Activated B cell treated with CpG ODN at 0.5 μM for 24 hours (primary cell): ENCODE measurements at regions not wholly inside any gene's neighbourhood (a gene's known extent, or its start where the extent isn't known, plus 50 kb on each side); places are given as distances from the start of the nearest gene placed in this dataset.

Experiments used
- ATAC-seq: fragments of 200-7000 bp; cut with Tn5 transposase; one replicate; pipeline ENCODE4 v1.10.0; 2021; ENCODE audit warnings: low read depth, mild to moderate bottlenecking, moderate library complexity
- CTCF ChIA-PET: fragments of 350-600 bp; sonication (Branson Sonifier 250); formaldehyde crosslinking; loops from one replicate; lab custom pipeline; 2021; ENCODE audit warnings: antibody characterized with exemption; lab: Charles Lee
- POLR2A ChIA-PET: fragments of 350-600 bp; sonication (Branson Sonifier 250); formaldehyde crosslinking; loops from one replicate; lab custom pipeline; 2021; ENCODE audit warnings: antibody characterized with exemption; lab: Charles Lee
- DNase-seq: peaks from one replicate; pipeline ENCODE4 v3.0.0; 2022
- H3K27ac Mint-ChIP-seq: one replicate; pipeline ENCODE4 v1.8.0; 2020; ENCODE audit warnings: mixed read lengths
- H3K27me3 Mint-ChIP-seq: one replicate; pipeline ENCODE4 v1.8.0; 2021; ENCODE audit warnings: mixed read lengths
- H3K36me3 Mint-ChIP-seq: one replicate; pipeline ENCODE4 v1.8.0; 2021; ENCODE audit warnings: low read depth, mixed read lengths
- H3K4me1 Mint-ChIP-seq: one replicate; pipeline ENCODE4 v1.8.0; 2021; ENCODE audit warnings: mixed read lengths
- H3K4me3 Mint-ChIP-seq: one replicate; pipeline ENCODE4 v1.8.0; 2020; ENCODE audit warnings: mild to moderate bottlenecking, mixed read lengths
- H3K9me3 Mint-ChIP-seq: one replicate; pipeline ENCODE4 v1.8.0; 2020; ENCODE audit warnings: mixed read lengths
- CTCF ChIP-seq: fragments of 200-600 bp; IDR thresholded peaks from one replicate; pipeline ENCODE4 v1.8.0; 2022; ENCODE audit warnings: antibody characterized with exemption, mild to moderate bottlenecking
- intact Hi-C: fragments of 100-400 bp; cut with micrococcal nuclease; formaldehyde crosslinking; loops from one replicate; pipeline ENCODE4 v1.15.1; 2024

GRCh38 chr4:56261027-56261426 lies 126.3 kb downstream of the AASDH start:
- no peaks in the 10 kb centered on the region for H3K36me3 Mint-ChIP-seq
- ChIA-PET POLR2A (no interaction called here), CTCF (no interaction called here)
- TF ChIP-seq CTCF: no peak
- H3K27me3 Mint-ChIP-seq: no peaks in the 10 kb centered on the region
- no peak overlapping the region for H3K27ac Mint-ChIP-seq
- no peak for ATAC-seq
- no peak for DNase-seq
- H3K9me3 Mint-ChIP-seq: peaks cover 14% of the 10 kb centered on the region
- peaks cover 6% of the 10 kb centered on the region for H3K4me1 Mint-ChIP-seq
- no peak overlapping the region for H3K4me3 Mint-ChIP-seq
- intact Hi-C loops: no loop called here

GRCh38 chr4:56260320-56260719 lies 127.0 kb downstream of the AASDH start:
- no peak overlapping the region for H3K4me3 Mint-ChIP-seq
- peaks cover 6% of the 10 kb centered on the region for H3K4me1 Mint-ChIP-seq
- DNase-seq (no peak), ATAC-seq (no peak)
- intact Hi-C loops: no loop called here
- no peak overlapping the region for H3K27ac Mint-ChIP-seq
- no peaks in the 10 kb centered on the region for H3K27me3 Mint-ChIP-seq
- TF ChIP-seq CTCF: no peak
- CTCF ChIA-PET: no interaction called here
- peaks cover 14% of the 10 kb centered on the region for H3K9me3 Mint-ChIP-seq
- no peaks in the 10 kb centered on the region for H3K36me3 Mint-ChIP-seq
- POLR2A ChIA-PET: no interaction called here

GRCh38 chr4:56259655-56260054 lies 127.6 kb downstream of the AASDH start:
- ATAC-seq (no peak), DNase-seq (no peak)
- no peak for TF ChIP-seq CTCF
- POLR2A ChIA-PET: no interaction called here
- CTCF ChIA-PET: no interaction called here
- Mint-ChIP-seq H3K4me3 (no peak overlapping the region), H3K36me3 (no peaks in the 10 kb centered on the region), H3K9me3 (peaks cover 14% of the 10 kb centered on the region), H3K27me3 (no peaks in the 10 kb centered on the region), H3K4me1 (peaks cover 6% of the 10 kb centered on the region), H3K27ac (no peak overlapping the region)
- intact Hi-C loops: no loop called here

- ChIA-PET POLR2A (no interaction called here), CTCF (no interaction called here)
- H3K27me3 Mint-ChIP-seq: no peaks in the 10 kb centered on the region
These were observed 131.5 kb downstream of the AASDH start for GRCh38 chr4:56255820-56256219.

GRCh38 chr4:56253666-56254305 lies 133.5 kb downstream of the AASDH start:
- Mint-ChIP-seq H3K36me3 (no peaks in the 10 kb centered on the region), H3K9me3 (no peaks in the 10 kb centered on the region), H3K27ac (no peak overlapping the region), H3K4me3 (no peak overlapping the region), H3K4me1 (no peaks in the 10 kb centered on the region), H3K27me3 (no peaks in the 10 kb centered on the region)
- ATAC-seq (no peak), DNase-seq (no peak)
- TF ChIP-seq CTCF: no peak
- intact Hi-C loops: no loop called here
- CTCF ChIA-PET: no interaction called here
- POLR2A ChIA-PET: no interaction called here

More at GRCh38 chr4:56255820-56256219, 131.5 kb downstream of the AASDH start:
- Mint-ChIP-seq H3K4me1 (peaks cover 2% of the 10 kb centered on the region), H3K27ac (no peak overlapping the region), H3K4me3 (no peak overlapping the region), H3K36me3 (no peaks in the 10 kb centered on the region), H3K9me3 (no peaks in the 10 kb centered on the region)
- ATAC-seq (no peak), DNase-seq (no peak)
- intact Hi-C loops: no loop called here
- no peak for TF ChIP-seq CTCF
